ENCODE measurements at regions not wholly inside any gene's neighbourhood (a gene's known extent, or its start where the extent isn't known, plus 50 kb on each side); places are given as distances from the start of the nearest gene placed in this dataset.

DNA sequence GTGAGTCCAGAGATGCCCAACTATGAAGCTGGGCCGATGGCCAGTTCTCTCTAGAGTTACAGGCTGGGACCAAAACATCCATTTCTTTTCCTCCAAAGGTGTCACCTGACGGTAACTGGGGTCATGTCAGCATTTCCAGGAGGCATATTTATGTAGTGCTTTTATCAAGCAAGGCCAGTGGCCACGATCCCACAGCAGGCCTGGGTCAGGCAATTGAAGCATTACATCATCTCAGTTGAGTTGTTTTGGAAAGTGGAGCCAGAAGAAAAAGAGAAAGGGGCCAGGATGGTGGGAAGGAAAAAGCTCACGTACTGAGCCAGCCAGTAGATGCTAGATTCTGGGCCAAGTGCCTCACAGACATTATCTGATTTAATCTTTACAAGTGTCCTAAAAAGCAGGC lies 73.9 kb upstream of the BRINP1 start:
- TF ChIP-seq GATA2 (IDR thresholded peaks at IDR 0.05; ENCODE audit: low read depth, low read length) = no peak
- no peak for TF ChIP-seq GATA3 (IDR thresholded peaks at IDR 0.05; ENCODE audit: low read depth, low read length)

- no peak for TF ChIP-seq GATA2 (IDR thresholded peaks at IDR 0.05; ENCODE audit: low read depth, low read length)
- no peak for TF ChIP-seq GATA3 (IDR thresholded peaks at IDR 0.05; ENCODE audit: low read depth, low read length)
Measured at GRCh38 chr9:119441832-119442231, 72.6 kb upstream of the BRINP1 start.

- no peak for TF ChIP-seq GATA2 (IDR thresholded peaks at IDR 0.05; ENCODE audit: low read depth, low read length)
- no peak for TF ChIP-seq GATA3 (IDR thresholded peaks at IDR 0.05; ENCODE audit: low read depth, low read length)
Measured at GRCh38 chr9:119441338-119441737, 72.1 kb upstream of the BRINP1 start.

GRCh38 chr9:119436261-119436660 lies 67.0 kb upstream of the BRINP1 start:
- TF ChIP-seq GATA2 (IDR thresholded peaks at IDR 0.05; ENCODE audit: low read depth, low read length) (no peak), GATA3 (IDR thresholded peaks at IDR 0.05; ENCODE audit: low read depth, low read length) (no peak)

GRCh38 chr9:119435076-119435475 lies 65.8 kb upstream of the BRINP1 start:
- TF ChIP-seq GATA3 (IDR thresholded peaks at IDR 0.05; ENCODE audit: low read depth, low read length) = no peak
- TF ChIP-seq GATA2 (IDR thresholded peaks at IDR 0.05; ENCODE audit: low read depth, low read length) = no peak

GRCh38 chr9:119432428-119432827 lies 63.2 kb upstream of the BRINP1 start:
- no peak for TF ChIP-seq GATA2 (IDR thresholded peaks at IDR 0.05; ENCODE audit: low read depth, low read length)
- TF ChIP-seq GATA3 (IDR thresholded peaks at IDR 0.05; ENCODE audit: low read depth, low read length) = no peak

- no peak for TF ChIP-seq GATA3 (IDR thresholded peaks at IDR 0.05; ENCODE audit: low read depth, low read length)
- TF ChIP-seq GATA2 (IDR thresholded peaks at IDR 0.05; ENCODE audit: low read depth, low read length) = no peak
Measured at GRCh38 chr9:119429302-119429701, 60.1 kb upstream of the BRINP1 start.

- TF ChIP-seq GATA2 (IDR thresholded peaks at IDR 0.05; ENCODE audit: low read depth, low read length) (no peak), GATA3 (IDR thresholded peaks at IDR 0.05; ENCODE audit: low read depth, low read length) (no peak)
Measured at GRCh38 chr9:119420231-119420630, 51.0 kb upstream of the BRINP1 start.

Data from SH-SY5Y (cell line).